Right atrium auricular region (tissue), 2 donors: ENCODE measurements at regions not wholly inside any gene's neighbourhood (a gene's known extent, or its start where the extent isn't known, plus 50 kb on each side); places are given as distances from the start of the nearest gene placed in this dataset.

Experiments used
- DNase-seq: peaks from one replicate; pipeline ENCODE4 v3.0.0-alpha.2; 2019; ENCODE audit warnings: low spot score
- H3K27ac ChIP-seq, 2 donors: fragments of 200-600 bp; sonication (generic); 1 replicate in 1 of 2; 2 replicates in 1 of 2; pipeline ENCODE4 v1.5.1; 2016 to 2019
- H3K27me3 ChIP-seq, 2 donors: fragments of 200-600 bp; sonication (generic); one replicate each; pipeline versions ENCODE4 v1.5.1 to v1.6.0; 2017 to 2019
- H3K36me3 ChIP-seq: fragments of 200-600 bp; sonication (generic); one replicate; pipeline ENCODE4 v1.5.1; 2016
- H3K4me1 ChIP-seq, 2 donors: fragments of 200-600 bp; sonication (generic); one replicate each; pipeline versions ENCODE4 v1.5.1 to v1.6.0; 2017 to 2019
- H3K4me3 ChIP-seq, 2 donors: fragments of 200-600 bp; sonication (generic); 1 replicate in 1 of 2; 2 replicates in 1 of 2; pipeline ENCODE4 v1.5.1; 2017 to 2019; ENCODE audit warnings: mild to moderate bottlenecking in 1 of 2, moderate library complexity in 1 of 2
- H3K9me3 ChIP-seq, 2 donors: fragments of 200-600 bp; sonication (generic); one replicate each; pipeline ENCODE4 v1.5.1; 2019
- CTCF ChIP-seq, 2 donors: fragments of 200-600 bp; sonication (generic); IDR thresholded peaks; one replicate each; pipeline ENCODE4 v1.5.1; 2019; ENCODE audit warnings: antibody characterized with exemption in 2 of 2

- Histone ChIP-seq H3K9me3 (no peaks in the 10 kb centered on the region), H3K27me3 (no peaks in the 10 kb centered on the region), H3K4me1 (no peaks in the 10 kb centered on the region), H3K27ac (no peak overlapping the region), H3K36me3 (no peaks in the 10 kb centered on the region), H3K4me3 (no peak overlapping the region)
- no peak for DNase-seq
- no peak for TF ChIP-seq CTCF (IDR thresholded peaks at IDR 0.05)
Measured at GRCh38 chr10:90481326-90481923, 376.4 kb downstream of the HTR7 start.

GRCh38 chr10:90484518-90484917 lies 373.3 kb downstream of the HTR7 start:
- no peak for TF ChIP-seq CTCF (IDR thresholded peaks at IDR 0.05)

GRCh38 chr10:90494183-90494582 lies 363.7 kb downstream of the HTR7 start:
- Histone ChIP-seq H3K9me3 (peaks cover 0 to 53% of the 10 kb centered on the region in 2 donors), H3K4me1 (no peaks in the 10 kb centered on the region), H3K27ac (no peak overlapping the region), H3K36me3 (no peaks in the 10 kb centered on the region), H3K4me3 (no peak overlapping the region), H3K27me3 (no peaks in the 10 kb centered on the region)
- no peak for TF ChIP-seq CTCF (IDR thresholded peaks at IDR 0.05)
- no peak for DNase-seq

More at GRCh38 chr10:90484518-90484917, 373.3 kb downstream of the HTR7 start:
- Histone ChIP-seq H3K36me3 (no peaks in the 10 kb centered on the region), H3K4me3 (no peak overlapping the region), H3K27ac (no peak overlapping the region), H3K9me3 (no peaks in the 10 kb centered on the region), H3K4me1 (no peaks in the 10 kb centered on the region), H3K27me3 (no peaks in the 10 kb centered on the region)
- no peak for DNase-seq

- Histone ChIP-seq H3K4me3 (no peak overlapping the region), H3K9me3 (no peaks in the 10 kb centered on the region), H3K27me3 (no peaks in the 10 kb centered on the region), H3K4me1 (no peaks in the 10 kb centered on the region), H3K27ac (no peak overlapping the region), H3K36me3 (no peaks in the 10 kb centered on the region)
- DNase-seq = no peak
- no peak for TF ChIP-seq CTCF (IDR thresholded peaks at IDR 0.05)
Measured at GRCh38 chr10:90504172-90504571, 353.7 kb downstream of the HTR7 start.

- Histone ChIP-seq H3K4me1 (no peaks in the 10 kb centered on the region), H3K9me3 (no peaks in the 10 kb centered on the region), H3K4me3 (no peak overlapping the region), H3K27ac (no peak overlapping the region), H3K27me3 (no peaks in the 10 kb centered on the region), H3K36me3 (no peaks in the 10 kb centered on the region)
- no peak for DNase-seq
- no peak for TF ChIP-seq CTCF (IDR thresholded peaks at IDR 0.05)
Measured at GRCh38 chr10:90526721-90527120, 331.1 kb downstream of the HTR7 start.

- Histone ChIP-seq H3K4me3 (no peak overlapping the region), H3K9me3 (no peaks in the 10 kb centered on the region), H3K4me1 (no peaks in the 10 kb centered on the region), H3K27ac (no peak overlapping the region), H3K36me3 (no peaks in the 10 kb centered on the region), H3K27me3 (no peaks in the 10 kb centered on the region)
- no peak for TF ChIP-seq CTCF (IDR thresholded peaks at IDR 0.05)
- no peak for DNase-seq
Measured at GRCh38 chr10:90530521-90530920, 327.3 kb downstream of the HTR7 start.
